ENCODE measurements at regions not wholly inside any gene's neighbourhood (a gene's known extent, or its start where the extent isn't known, plus 50 kb on each side); places are given as distances from the start of the nearest gene placed in this dataset.
A peak's percentile ranks its signal among the peaks of the same experiment; 100 is the strongest.

DNA sequence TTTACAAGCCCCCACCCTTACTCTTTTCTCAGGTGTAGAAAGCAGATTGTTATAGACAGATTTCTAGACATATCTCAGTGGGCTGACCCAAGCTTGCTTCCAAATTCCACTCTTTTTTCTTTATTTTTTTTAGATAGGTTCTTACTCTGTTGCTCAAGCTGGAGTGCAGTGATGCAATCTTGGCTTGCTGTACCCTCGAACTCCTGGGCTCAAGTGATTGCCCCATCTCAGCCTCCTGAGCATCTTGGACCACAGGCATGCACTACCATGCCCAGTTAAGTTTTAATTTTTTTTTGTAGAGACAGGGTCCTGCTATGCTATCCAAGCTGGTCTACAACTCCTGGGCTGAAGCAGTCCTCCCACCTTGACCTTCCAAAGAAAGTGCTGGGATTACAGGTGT, 53.5 kb upstream of the ADAMTS9 start:
- H3K27me3 ChIP-seq (ENCODE audit: control insufficient read depth in 1 of 2, insufficient read depth in 1 of 2, low read length in 2 of 2) = no peaks in the 10 kb centered on the region
- no peaks in the 10 kb centered on the region for H3K4me1 ChIP-seq (ENCODE audit: control insufficient read depth, insufficient read depth, low read depth, low read length)
- no peaks in the 10 kb centered on the region for H3K79me1 ChIP-seq (replicated peaks; ENCODE audit: low read length, poor library complexity, severe bottlenecking)
- H3K4ac ChIP-seq (ENCODE audit: low read depth in 1 of 2, low read length in 2 of 2) = no peak overlapping the region
- peak; percentile 44 for DNase-seq
- H3K14ac ChIP-seq (ENCODE audit: low read length in 2 of 2) = no peak overlapping the region
- H3K9ac ChIP-seq (ENCODE audit: low read length) = no peak overlapping the region
- no peak overlapping the region for H2AFZ ChIP-seq (ENCODE audit: low read depth, low read length)
- H3K4me2 ChIP-seq (ENCODE audit: low read length, poor library complexity, severe bottlenecking) = no peak overlapping the region
- no peak overlapping the region for H3K4me3 ChIP-seq (ENCODE audit: insufficient read depth in 1 of 2, low read depth in 1 of 2, low read length in 2 of 2)
- no peak overlapping the region for H3K23ac ChIP-seq (ENCODE audit: low read length in 2 of 2)
- H3K27ac ChIP-seq (ENCODE audit: low read length, poor library complexity, severe bottlenecking) = no peak overlapping the region
- H3K18ac ChIP-seq (ENCODE audit: low read depth in 1 of 2, low read length in 2 of 2) = no peak overlapping the region
- no peak overlapping the region for H2AK5ac ChIP-seq (ENCODE audit: low read length, severe bottlenecking)
- H3K9me3 ChIP-seq (ENCODE audit: control insufficient read depth, low read length) = no peaks in the 10 kb centered on the region
- H2BK120ac ChIP-seq (ENCODE audit: low read depth, low read length) = no peak overlapping the region
- no peak overlapping the region for H2BK15ac ChIP-seq (ENCODE audit: low read depth, poor library complexity, severe bottlenecking)
- H3K36me3 ChIP-seq (ENCODE audit: control insufficient read depth in 1 of 2, insufficient read depth in 2 of 2, low read depth in 1 of 2, low read length in 2 of 2) = no peaks in the 10 kb centered on the region
- no peak overlapping the region for H4K8ac ChIP-seq (ENCODE audit: low read length)
- WGBS = 70% methylated on average over 1 of the region's 1 CpG
- no peak overlapping the region for H4K91ac ChIP-seq (ENCODE audit: low read length)
- no peak overlapping the region for H2BK5ac ChIP-seq (ENCODE audit: low read depth, low read length, poor library complexity, severe bottlenecking)
- H2BK12ac ChIP-seq (ENCODE audit: low read length in 2 of 2) = no peak overlapping the region

DNA sequence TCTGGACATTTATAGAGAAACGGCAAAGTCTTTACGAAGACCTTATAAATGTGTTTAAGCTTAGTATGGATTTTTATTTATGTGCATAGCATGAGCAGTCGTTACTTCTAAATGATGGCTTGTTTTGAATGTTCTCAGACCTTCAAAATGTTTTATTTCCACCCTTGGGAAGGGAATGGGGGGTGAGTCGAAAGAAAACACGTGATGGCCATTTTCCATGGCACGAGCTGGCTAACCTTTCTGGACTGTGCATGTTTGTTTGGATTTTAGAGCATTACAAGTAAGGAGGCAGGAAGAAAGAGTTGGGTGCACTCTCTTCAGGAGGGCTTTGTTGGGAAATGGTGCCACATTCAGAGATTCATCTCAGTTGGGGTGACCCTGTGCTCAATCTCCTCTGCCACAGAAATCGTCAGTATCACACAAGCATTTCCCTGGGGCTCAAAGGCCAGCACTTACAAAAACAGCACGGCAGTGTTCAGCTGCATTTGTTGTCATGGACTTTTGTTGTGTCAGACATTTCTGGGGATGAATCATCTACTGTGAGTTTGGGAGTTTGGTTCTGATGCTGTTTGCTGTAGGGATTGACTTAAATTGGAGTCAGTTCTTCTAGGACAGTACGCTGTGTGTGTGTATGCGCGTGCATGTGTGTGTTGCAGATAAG, 52.3 kb upstream of the ADAMTS9 start:
- Histone ChIP-seq H2AK5ac (ENCODE audit: low read length, severe bottlenecking) (no peak overlapping the region), H3K4me2 (ENCODE audit: low read length, poor library complexity, severe bottlenecking) (no peak overlapping the region), H4K91ac (ENCODE audit: low read length) (no peak overlapping the region), H3K9ac (ENCODE audit: low read length) (peak overlapping the region; percentile 31), H3K27ac (ENCODE audit: low read length, poor library complexity, severe bottlenecking) (no peak overlapping the region), H3K9me3 (ENCODE audit: control insufficient read depth, low read length) (no peaks in the 10 kb centered on the region), H3K4ac (ENCODE audit: low read depth in 1 of 2, low read length in 2 of 2) (no peak overlapping the region), H3K79me1 (replicated peaks; ENCODE audit: low read length, poor library complexity, severe bottlenecking) (no peaks in the 10 kb centered on the region), H4K8ac (ENCODE audit: low read length) (no peak overlapping the region), H2BK12ac (ENCODE audit: low read length in 2 of 2) (peak overlapping the region in 1 of 2 experiments; percentile 15), H3K23ac (ENCODE audit: low read length in 2 of 2) (no peak overlapping the region), H3K4me1 (ENCODE audit: control insufficient read depth, insufficient read depth, low read depth, low read length) (no peaks in the 10 kb centered on the region), H2AFZ (ENCODE audit: low read depth, low read length) (no peak overlapping the region), H3K18ac (ENCODE audit: low read depth in 1 of 2, low read length in 2 of 2) (peak overlapping the region in 1 of 2 experiments; percentile 67), H3K14ac (ENCODE audit: low read length in 2 of 2) (no peak overlapping the region), H2BK15ac (ENCODE audit: low read depth, poor library complexity, severe bottlenecking) (no peak overlapping the region), H2BK120ac (ENCODE audit: low read depth, low read length) (no peak overlapping the region), H3K27me3 (ENCODE audit: control insufficient read depth in 1 of 2, insufficient read depth in 1 of 2, low read length in 2 of 2) (no peaks in the 10 kb centered on the region), H3K36me3 (ENCODE audit: control insufficient read depth in 1 of 2, insufficient read depth in 2 of 2, low read depth in 1 of 2, low read length in 2 of 2) (no peaks in the 10 kb centered on the region), H2BK5ac (ENCODE audit: low read depth, low read length, poor library complexity, severe bottlenecking) (no peak overlapping the region), H3K4me3 (ENCODE audit: insufficient read depth in 1 of 2, low read depth in 1 of 2, low read length in 2 of 2) (no peak overlapping the region)
- WGBS = 69% methylated on average over 11 of the region's 11 CpGs
- DNase-seq = peak; percentile 80
